HK-2 (cell line): ENCODE measurements at regions not wholly inside any gene's neighbourhood (a gene's known extent, or its start where the extent isn't known, plus 50 kb on each side); places are given as distances from the start of the nearest gene placed in this dataset.

Experiments used
- DNase-seq: peaks from one replicate; pipeline ENCODE4 v3.0.0-alpha.2; 2018; ENCODE audit not compliant: unreplicated experiment

GRCh38 chr5:73339051-73339575, 109.5 kb downstream of the FOXD1 start:
- DNase-seq, result no peak

GRCh38 chr5:73338256-73339050, 110.1 kb downstream of the FOXD1 start:
- no peak for DNase-seq

- no peak for DNase-seq
Observed at GRCh38 chr5:73337586-73338255, 110.9 kb downstream of the FOXD1 start.

- DNase-seq, result no peak
Observed at GRCh38 chr5:73336366-73336765, 112.2 kb downstream of the FOXD1 start.

- no peak for DNase-seq
Observed at GRCh38 chr5:73333944-73334703, 114.5 kb downstream of the FOXD1 start.

- no peak for DNase-seq
Observed at GRCh38 chr5:73330613-73331012, 118.0 kb downstream of the FOXD1 start.

GRCh38 chr5:73328640-73329039, 119.9 kb downstream of the FOXD1 start:
- no peak for DNase-seq

- DNase-seq, result no peak
Observed at GRCh38 chr5:73327908-73328455, 120.6 kb downstream of the FOXD1 start.

- DNase-seq, result no peak
Observed at GRCh38 chr5:73325546-73325945, 123.0 kb downstream of the FOXD1 start.

GRCh38 chr5:73323466-73323865, 125.1 kb downstream of the FOXD1 start:
- no peak for DNase-seq

GRCh38 chr5:73322437-73323076, 126.0 kb downstream of the FOXD1 start:
- no peak for DNase-seq

- DNase-seq, result peak; percentile 34
Observed at GRCh38 chr5:73321757-73322436, 126.7 kb downstream of the FOXD1 start.

GRCh38 chr5:73319036-73319435, 129.5 kb downstream of the FOXD1 start:
- no peak for DNase-seq

- DNase-seq, result no peak
Observed at GRCh38 chr5:73318308-73318719, 130.3 kb downstream of the FOXD1 start.

- no peak for DNase-seq
Observed at GRCh38 chr5:73317523-73317922, 131.1 kb downstream of the FOXD1 start.

GRCh38 chr5:73314395-73315257, 134.0 kb downstream of the FOXD1 start:
- DNase-seq, result no peak

GRCh38 chr5:73312872-73313510, 135.6 kb downstream of the FOXD1 start:
- no peak for DNase-seq

GRCh38 chr5:73312146-73312871, 136.3 kb downstream of the FOXD1 start:
- no peak for DNase-seq
